Peyer's patch (tissue), 4 donors: ENCODE measurements at regions not wholly inside any gene's neighbourhood (a gene's known extent, or its start where the extent isn't known, plus 50 kb on each side); places are given as distances from the start of the nearest gene placed in this dataset.
"Not testable (repeated sequence)": the region's sequence is repeated elsewhere in the genome, so short reads cannot be mapped to it uniquely, and the experiment has no call there.

Source experiments
- DNase-seq, 3 donors: peaks; one replicate each; pipeline ENCODE4 v3.0.0-alpha.2; 2017 to 2019
- H3K27ac ChIP-seq, 4 donors: fragments of 200-600 bp; sonication (generic); one replicate each; pipeline ENCODE4 v1.5.1; 2016 to 2019
- H3K27me3 ChIP-seq, 2 donors: fragments of 200-600 bp; sonication (generic); one replicate each; pipeline ENCODE4 v1.5.1; 2019
- H3K36me3 ChIP-seq, 3 donors: fragments of 200-600 bp; sonication (generic); one replicate each; pipeline ENCODE4 v1.5.1; 2016 to 2019
- H3K4me1 ChIP-seq, 4 donors: fragments of 200-600 bp; sonication (generic); one replicate each; pipeline ENCODE4 v1.5.1; 2016 to 2019
- H3K4me3 ChIP-seq, 4 donors: fragments of 200-600 bp; sonication (generic); 1 replicate in 3 of 4; 2 replicates in 1 of 4; pipeline ENCODE4 v1.5.1; 2016 to 2019; ENCODE audit warnings: mild to moderate bottlenecking in 1 of 4
- H3K9me3 ChIP-seq, 4 donors: fragments of 200-600 bp; sonication (generic); one replicate each; pipeline ENCODE4 v1.5.1; 2016 to 2019; ENCODE audit warnings: mild to moderate bottlenecking in 1 of 4
- CTCF ChIP-seq, 6 experiments: fragments of 450-650 bp in 4 of 6; fragments of 200-600 bp in 2 of 6; sonication (generic) in 1 of 6; IDR thresholded peaks; one replicate each; pipeline ENCODE4 v1.5.1; 2017 to 2019; ENCODE audit warnings: antibody characterized with exemption in 6 of 6, mild to moderate bottlenecking in 3 of 6, moderate library complexity in 1 of 6
- POLR2A ChIP-seq, 2 donors: fragments of 450-650 bp; IDR thresholded peaks; one replicate each; pipeline ENCODE4 v1.5.1; 2017; ENCODE audit warnings: antibody characterized with exemption in 2 of 2, mild to moderate bottlenecking in 2 of 2, moderate library complexity in 2 of 2

GRCh38 chr12:83462419-83462818 lies 775.7 kb downstream of the TMTC2 start:
- no peak for TF ChIP-seq POLR2A (IDR thresholded peaks at IDR 0.05)
- no peak for TF ChIP-seq CTCF (IDR thresholded peaks at IDR 0.05)
- Histone ChIP-seq H3K27me3 (no peaks in the 10 kb centered on the region), H3K36me3 (no peaks in the 10 kb centered on the region), H3K4me1 (no peaks in the 10 kb centered on the region), H3K4me3 (no peak overlapping the region), H3K9me3 (no peaks in the 10 kb centered on the region), H3K27ac (no peak overlapping the region)
- no peak for DNase-seq

- TF ChIP-seq POLR2A (IDR thresholded peaks at IDR 0.05) (no peak), CTCF (IDR thresholded peaks at IDR 0.05) (no peak)
- DNase-seq: no peak
- H3K9me3 ChIP-seq: no peaks in the 10 kb centered on the region
- no peaks in the 10 kb centered on the region for H3K27me3 ChIP-seq
- no peaks in the 10 kb centered on the region for H3K4me1 ChIP-seq
- H3K4me3 ChIP-seq: no peak overlapping the region
- H3K36me3 ChIP-seq: no peaks in the 10 kb centered on the region
- no peak overlapping the region for H3K27ac ChIP-seq
Observed at GRCh38 chr12:83461336-83461935, 774.7 kb downstream of the TMTC2 start.

GRCh38 chr12:83451189-83451588 lies 764.5 kb downstream of the TMTC2 start:
- no peaks in the 10 kb centered on the region for H3K4me1 ChIP-seq
- no peak overlapping the region for H3K27ac ChIP-seq
- DNase-seq: no peak
- no peaks in the 10 kb centered on the region for H3K9me3 ChIP-seq
- no peaks in the 10 kb centered on the region for H3K36me3 ChIP-seq
- TF ChIP-seq POLR2A (IDR thresholded peaks at IDR 0.05): no peak
- no peak for TF ChIP-seq CTCF (IDR thresholded peaks at IDR 0.05)
- no peak overlapping the region for H3K4me3 ChIP-seq
- H3K27me3 ChIP-seq: no peaks in the 10 kb centered on the region

GRCh38 chr12:83434600-83434999 lies 747.9 kb downstream of the TMTC2 start:
- no peak for DNase-seq
- Histone ChIP-seq H3K4me1 (no peaks in the 10 kb centered on the region), H3K27ac (no peak overlapping the region), H3K9me3 (no peaks in the 10 kb centered on the region), H3K27me3 (no peaks in the 10 kb centered on the region), H3K4me3 (no peak overlapping the region), H3K36me3 (no peaks in the 10 kb centered on the region)
- TF ChIP-seq POLR2A (IDR thresholded peaks at IDR 0.05) (no peak), CTCF (IDR thresholded peaks at IDR 0.05) (no peak)

GRCh38 chr12:83432176-83432719 lies 745.5 kb downstream of the TMTC2 start:
- H3K4me1 ChIP-seq: no peaks in the 10 kb centered on the region
- no peak for TF ChIP-seq CTCF (IDR thresholded peaks at IDR 0.05)
- no peak for TF ChIP-seq POLR2A (IDR thresholded peaks at IDR 0.05)
- DNase-seq: no peak

GRCh38 chr12:83427586-83428136 lies 741.0 kb downstream of the TMTC2 start:
- not testable (repeated sequence) for H3K27me3 ChIP-seq

More at GRCh38 chr12:83432176-83432719, 745.5 kb downstream of the TMTC2 start:
- Histone ChIP-seq H3K36me3 (no peaks in the 10 kb centered on the region), H3K27me3 (no peaks in the 10 kb centered on the region), H3K27ac (no peak overlapping the region), H3K9me3 (no peaks in the 10 kb centered on the region), H3K4me3 (no peak overlapping the region)

More at GRCh38 chr12:83427586-83428136, 741.0 kb downstream of the TMTC2 start:
- H3K27ac ChIP-seq, H3K36me3 ChIP-seq, H3K9me3 ChIP-seq, H3K4me3 ChIP-seq, DNase-seq, H3K4me1 ChIP-seq: not testable (repeated sequence)
